ENCODE measurements at regions not wholly inside any gene's neighbourhood (a gene's known extent, or its start where the extent isn't known, plus 50 kb on each side); places are given as distances from the start of the nearest gene placed in this dataset.

DNA sequence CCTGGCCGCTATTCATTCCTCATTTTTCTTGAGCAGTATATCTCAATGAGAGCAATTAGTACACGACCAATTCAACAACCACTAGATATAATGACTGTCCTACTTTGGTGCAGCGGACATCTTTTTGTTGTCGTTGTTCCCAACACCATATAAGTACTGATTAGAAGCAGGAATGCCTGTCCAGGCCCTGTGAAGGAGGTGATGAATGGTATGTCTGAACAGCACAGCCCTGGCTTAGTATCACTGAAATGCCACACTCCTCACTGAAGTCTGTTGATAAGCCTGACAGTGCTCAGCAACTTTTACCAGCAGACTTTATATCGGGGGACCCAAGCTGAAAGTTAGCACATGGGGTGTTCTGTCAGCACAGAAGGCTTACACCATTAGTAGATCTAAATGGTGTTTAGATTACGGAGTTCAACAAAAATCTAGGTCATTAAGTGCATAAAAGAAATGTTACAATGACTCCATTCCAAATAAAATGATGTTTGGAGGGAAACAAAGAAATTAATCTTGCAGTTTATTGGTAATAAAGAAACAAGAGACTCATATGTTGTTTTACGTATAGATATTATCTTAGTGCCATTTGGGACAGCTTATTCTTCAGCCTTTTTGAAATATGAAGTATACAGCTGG is 228.3 kb upstream of the TTC29 start:
- TF ChIP-seq, protein P1, sequence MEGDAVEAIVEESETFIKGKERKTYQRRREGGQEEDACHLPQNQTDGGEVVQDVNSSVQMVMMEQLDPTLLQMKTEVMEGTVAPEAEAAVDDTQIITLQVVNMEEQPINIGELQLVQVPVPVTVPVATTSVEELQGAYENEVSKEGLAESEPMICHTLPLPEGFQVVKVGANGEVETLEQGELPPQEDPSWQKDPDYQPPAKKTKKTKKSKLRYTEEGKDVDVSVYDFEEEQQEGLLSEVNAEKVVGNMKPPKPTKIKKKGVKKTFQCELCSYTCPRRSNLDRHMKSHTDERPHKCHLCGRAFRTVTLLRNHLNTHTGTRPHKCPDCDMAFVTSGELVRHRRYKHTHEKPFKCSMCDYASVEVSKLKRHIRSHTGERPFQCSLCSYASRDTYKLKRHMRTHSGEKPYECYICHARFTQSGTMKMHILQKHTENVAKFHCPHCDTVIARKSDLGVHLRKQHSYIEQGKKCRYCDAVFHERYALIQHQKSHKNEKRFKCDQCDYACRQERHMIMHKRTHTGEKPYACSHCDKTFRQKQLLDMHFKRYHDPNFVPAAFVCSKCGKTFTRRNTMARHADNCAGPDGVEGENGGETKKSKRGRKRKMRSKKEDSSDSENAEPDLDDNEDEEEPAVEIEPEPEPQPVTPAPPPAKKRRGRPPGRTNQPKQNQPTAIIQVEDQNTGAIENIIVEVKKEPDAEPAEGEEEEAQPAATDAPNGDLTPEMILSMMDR (IDR thresholded peaks at IDR 0.05): no peak
- no peak for TF ChIP-seq POLR2A (IDR thresholded peaks at IDR 0.05)
